ENCODE measurements at regions not wholly inside any gene's neighbourhood (a gene's known extent, or its start where the extent isn't known, plus 50 kb on each side); places are given as distances from the start of the nearest gene placed in this dataset.

GRCh38 chr1:190957565-190957964 lies 479.9 kb upstream of the BRINP3 start:
- Histone ChIP-seq H3K27me3 (replicated peaks in 1 of 7) (no peaks in the 10 kb centered on the region), H3K27ac (no peak overlapping the region), H3K36me3 (no peaks in the 10 kb centered on the region), H3K9me3 (no peaks in the 10 kb centered on the region), H3K4me3 (no peak overlapping the region), H3K4me1 (no peaks in the 10 kb centered on the region)
- TF ChIP-seq POLR2A (IDR thresholded peaks at IDR 0.05): no peak
- TF ChIP-seq POLR2AphosphoS5 (IDR thresholded peaks at IDR 0.05): no peak
- TF ChIP-seq, protein P1, sequence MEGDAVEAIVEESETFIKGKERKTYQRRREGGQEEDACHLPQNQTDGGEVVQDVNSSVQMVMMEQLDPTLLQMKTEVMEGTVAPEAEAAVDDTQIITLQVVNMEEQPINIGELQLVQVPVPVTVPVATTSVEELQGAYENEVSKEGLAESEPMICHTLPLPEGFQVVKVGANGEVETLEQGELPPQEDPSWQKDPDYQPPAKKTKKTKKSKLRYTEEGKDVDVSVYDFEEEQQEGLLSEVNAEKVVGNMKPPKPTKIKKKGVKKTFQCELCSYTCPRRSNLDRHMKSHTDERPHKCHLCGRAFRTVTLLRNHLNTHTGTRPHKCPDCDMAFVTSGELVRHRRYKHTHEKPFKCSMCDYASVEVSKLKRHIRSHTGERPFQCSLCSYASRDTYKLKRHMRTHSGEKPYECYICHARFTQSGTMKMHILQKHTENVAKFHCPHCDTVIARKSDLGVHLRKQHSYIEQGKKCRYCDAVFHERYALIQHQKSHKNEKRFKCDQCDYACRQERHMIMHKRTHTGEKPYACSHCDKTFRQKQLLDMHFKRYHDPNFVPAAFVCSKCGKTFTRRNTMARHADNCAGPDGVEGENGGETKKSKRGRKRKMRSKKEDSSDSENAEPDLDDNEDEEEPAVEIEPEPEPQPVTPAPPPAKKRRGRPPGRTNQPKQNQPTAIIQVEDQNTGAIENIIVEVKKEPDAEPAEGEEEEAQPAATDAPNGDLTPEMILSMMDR (IDR thresholded peaks at IDR 0.05 in 8 of 11, conservative IDR thresholded peaks at IDR 0.05 in 3 of 11): no peak
- no peak for DNase-seq
- intact Hi-C loops (cut with DNase I; ENCODE audit: low total_unique reads): no loop called here

DNA sequence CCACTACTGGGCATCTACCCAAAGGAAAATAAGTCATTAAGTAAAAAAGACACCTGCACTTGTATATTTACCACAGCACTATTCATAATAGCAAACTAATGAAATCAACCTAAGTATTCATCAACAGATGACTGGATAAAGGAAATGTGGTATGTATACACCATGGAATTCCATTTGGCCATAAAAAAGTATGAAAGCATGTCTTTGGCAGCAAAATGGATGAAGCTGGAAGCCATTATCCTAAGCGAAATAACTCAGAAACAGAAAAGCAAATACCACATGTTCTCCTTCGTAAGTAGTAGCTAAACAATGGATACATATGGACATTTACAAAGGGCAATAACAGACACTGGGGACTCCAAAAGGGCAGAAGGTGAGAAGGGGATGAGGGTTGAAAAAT lies 485.7 kb upstream of the BRINP3 start:
- intact Hi-C loops (cut with DNase I; ENCODE audit: low total_unique reads): no loop called here
- 72 to 92% (median 82%) methylated on average over 2 of the region's 2 CpGs for WGBS, 5 donors
- Histone ChIP-seq H3K4me3 (no peak overlapping the region), H3K36me3 (no peaks in the 10 kb centered on the region), H3K9me3 (no peaks in the 10 kb centered on the region), H3K27ac (no peak overlapping the region), H3K4me1 (no peaks in the 10 kb centered on the region), H3K27me3 (replicated peaks in 1 of 7) (no peaks in the 10 kb centered on the region)
- TF ChIP-seq POLR2AphosphoS5 (IDR thresholded peaks at IDR 0.05) (no peak), POLR2A (IDR thresholded peaks at IDR 0.05) (no peak)
- TF ChIP-seq, protein P1 (IDR thresholded peaks at IDR 0.05 in 8 of 11, conservative IDR thresholded peaks at IDR 0.05 in 3 of 11): no peak
- no peak for DNase-seq

DNA sequence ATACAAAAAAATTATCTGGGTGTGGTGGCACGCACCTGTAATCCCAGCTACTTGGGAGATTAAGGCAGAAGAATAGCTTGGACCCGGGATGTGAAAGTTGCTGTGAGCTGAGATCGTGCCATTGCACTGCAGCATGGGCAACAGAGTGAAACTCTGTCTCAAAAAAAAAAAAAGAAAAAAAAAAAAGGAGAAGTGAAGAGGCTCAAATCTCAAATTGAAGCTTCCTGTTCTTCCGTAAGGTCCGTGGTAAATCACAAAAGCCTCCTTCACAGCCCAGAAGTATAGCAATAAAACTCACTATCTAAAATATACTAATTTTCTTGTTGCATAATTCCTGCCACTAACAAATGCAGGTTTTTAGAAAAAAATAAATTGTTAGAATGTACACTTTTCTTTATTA lies 498.2 kb upstream of the BRINP3 start:
- no peak overlapping the region for H3K27ac ChIP-seq
- 36 to 51% (median 49%) methylated on average over 5 of the region's 5 CpGs for WGBS, 5 donors
- H3K4me1 ChIP-seq: no peaks in the 10 kb centered on the region
- H3K27me3 ChIP-seq (replicated peaks in 1 of 7): no peaks in the 10 kb centered on the region
- no peak overlapping the region for H3K4me3 ChIP-seq
- intact Hi-C loops (cut with DNase I; ENCODE audit: low total_unique reads): no loop called here
- H3K36me3 ChIP-seq: no peaks in the 10 kb centered on the region
- peaks cover 0 to 19% (median 8%) of the 10 kb centered on the region in 8 donors for H3K9me3 ChIP-seq
- no peak for TF ChIP-seq POLR2A (IDR thresholded peaks at IDR 0.05)
- no peak for TF ChIP-seq POLR2AphosphoS5 (IDR thresholded peaks at IDR 0.05)
- TF ChIP-seq, protein P1 (IDR thresholded peaks at IDR 0.05 in 8 of 11, conservative IDR thresholded peaks at IDR 0.05 in 3 of 11): no peak
- DNase-seq: no peak

DNA sequence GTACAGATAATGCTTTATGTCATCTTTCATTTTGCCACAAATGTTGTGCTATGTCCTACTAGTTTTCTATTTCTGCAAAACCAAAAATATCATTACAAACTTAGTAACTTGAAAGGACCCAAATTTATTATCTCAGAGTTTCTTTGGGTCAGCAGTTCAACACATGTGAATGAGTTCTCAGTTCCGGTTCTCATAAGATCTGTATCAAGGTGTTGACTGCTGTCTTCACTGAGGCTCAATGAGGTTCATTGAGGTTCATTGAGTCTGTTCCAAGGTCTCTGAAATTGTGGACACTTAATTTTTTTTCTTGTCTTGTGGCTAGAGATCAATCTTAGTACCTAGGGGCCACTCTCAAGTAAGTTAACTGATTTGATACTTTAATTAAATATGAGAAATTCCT lies 525.1 kb upstream of the BRINP3 start:
- H3K27me3 ChIP-seq (replicated peaks in 1 of 7): no peaks in the 10 kb centered on the region
- H3K4me1 ChIP-seq: no peaks in the 10 kb centered on the region
- peaks cover 0 to 36% (median 3%) of the 10 kb centered on the region in 8 donors for H3K9me3 ChIP-seq
- WGBS, 5 donors: 80 to 100% (median 96%) methylated on average over 1 of the region's 1 CpG
- H3K4me3 ChIP-seq: no peak overlapping the region
- H3K27ac ChIP-seq: no peak overlapping the region
- intact Hi-C loops (cut with DNase I; ENCODE audit: low total_unique reads): no loop called here
- DNase-seq: no peak
- no peaks in the 10 kb centered on the region for H3K36me3 ChIP-seq
- no peak for TF ChIP-seq POLR2A (IDR thresholded peaks at IDR 0.05)
- TF ChIP-seq POLR2AphosphoS5 (IDR thresholded peaks at IDR 0.05): no peak
- TF ChIP-seq, protein P1 (IDR thresholded peaks at IDR 0.05 in 8 of 11, conservative IDR thresholded peaks at IDR 0.05 in 3 of 11): no peak
